Activated CD8-positive, alpha-beta T cell treated with anti-CD3 and anti-CD28 coated beads, Interleukin-2, amount 10 ng/mL, durations not matched to agents 7 days and 5 days (primary cell): ENCODE measurements at regions not wholly inside any gene's neighbourhood (a gene's known extent, or its start where the extent isn't known, plus 50 kb on each side); places are given as distances from the start of the nearest gene placed in this dataset.

ENCODE experiments used
- ATAC-seq: fragments of 150-1000 bp; cut with Tn5 transposase; one replicate; pipeline ENCODE4 v1.10.0; 2021; ENCODE audit warnings: moderate library complexity
- CTCF ChIA-PET: fragments of 350-600 bp; sonication (Branson Sonifier 250); formaldehyde crosslinking; loops from one replicate; lab custom pipeline; 2021; ENCODE audit warnings: antibody characterized with exemption; lab: Charles Lee
- POLR2A ChIA-PET: fragments of 350-600 bp; sonication (Branson Sonifier 250); formaldehyde crosslinking; loops from one replicate; lab custom pipeline; 2021; ENCODE audit warnings: antibody characterized with exemption; lab: Charles Lee
- DNase-seq: peaks from one replicate; pipeline ENCODE4 v3.0.0-alpha.2; 2020
- H3K27ac Mint-ChIP-seq: one replicate; pipeline ENCODE4 v1.8.0; 2021; ENCODE audit warnings: mild to moderate bottlenecking, mixed read lengths
- H3K27me3 Mint-ChIP-seq: one replicate; pipeline ENCODE4 v1.8.0; 2021; ENCODE audit warnings: low read depth, mixed read lengths
- H3K36me3 Mint-ChIP-seq: one replicate; pipeline ENCODE4 v1.8.0; 2021; ENCODE audit warnings: low read depth, mixed read lengths
- H3K4me1 Mint-ChIP-seq: one replicate; pipeline ENCODE4 v1.8.0; 2021; ENCODE audit warnings: low read depth, mixed read lengths
- H3K4me3 Mint-ChIP-seq: one replicate; pipeline ENCODE4 v1.8.0; 2021; ENCODE audit warnings: mild to moderate bottlenecking, mixed read lengths
- H3K9me3 Mint-ChIP-seq: one replicate; pipeline ENCODE4 v1.8.0; 2022; ENCODE audit warnings: mixed read lengths; ENCODE audit not compliant: insufficient read depth

GRCh38 chr11:23404225-23405160, 544.2 kb upstream of the CCDC179 start:
- ChIA-PET POLR2A (no interaction called here), CTCF (no interaction called here)
- ATAC-seq (no peak), DNase-seq (no peak)
- H3K9me3 Mint-ChIP-seq, result no peaks in the 10 kb centered on the region
- no peaks in the 10 kb centered on the region for H3K36me3 Mint-ChIP-seq
- no peaks in the 10 kb centered on the region for H3K27me3 Mint-ChIP-seq
- H3K27ac Mint-ChIP-seq, result no peak overlapping the region
- no peaks in the 10 kb centered on the region for H3K4me1 Mint-ChIP-seq
- H3K4me3 Mint-ChIP-seq, result no peak overlapping the region

GRCh38 chr11:23405350-23405937, 545.2 kb upstream of the CCDC179 start:
- Mint-ChIP-seq H3K4me3 (no peak overlapping the region), H3K4me1 (no peaks in the 10 kb centered on the region), H3K36me3 (no peaks in the 10 kb centered on the region), H3K9me3 (no peaks in the 10 kb centered on the region), H3K27ac (no peak overlapping the region), H3K27me3 (no peaks in the 10 kb centered on the region)
- ATAC-seq (no peak), DNase-seq (no peak)
- POLR2A ChIA-PET, result no interaction called here
- CTCF ChIA-PET, result no interaction called here

- DNase-seq (no peak), ATAC-seq (no peak)
- Mint-ChIP-seq H3K4me3 (no peak overlapping the region), H3K27ac (no peak overlapping the region), H3K36me3 (no peaks in the 10 kb centered on the region), H3K27me3 (no peaks in the 10 kb centered on the region), H3K4me1 (no peaks in the 10 kb centered on the region), H3K9me3 (peaks cover 6% of the 10 kb centered on the region)
- ChIA-PET CTCF (no interaction called here), POLR2A (no interaction called here)
These were observed 546.0 kb upstream of the CCDC179 start for GRCh38 chr11:23406131-23406819.

GRCh38 chr11:23413057-23413456, 552.8 kb upstream of the CCDC179 start:
- POLR2A ChIA-PET, result no interaction called here
- no peak for ATAC-seq
- DNase-seq, result no peak

GRCh38 chr11:23423104-23423503, 562.8 kb upstream of the CCDC179 start:
- no peak overlapping the region for H3K27ac Mint-ChIP-seq
- no peak for ATAC-seq
- no peaks in the 10 kb centered on the region for H3K27me3 Mint-ChIP-seq
- H3K4me1 Mint-ChIP-seq, result no peaks in the 10 kb centered on the region
- POLR2A ChIA-PET, result no interaction called here
- no peak for DNase-seq
- H3K9me3 Mint-ChIP-seq, result no peaks in the 10 kb centered on the region
- CTCF ChIA-PET, result no interaction called here
- no peaks in the 10 kb centered on the region for H3K36me3 Mint-ChIP-seq
- no peak overlapping the region for H3K4me3 Mint-ChIP-seq

More at GRCh38 chr11:23413057-23413456, 552.8 kb upstream of the CCDC179 start:
- Mint-ChIP-seq H3K27me3 (no peaks in the 10 kb centered on the region), H3K36me3 (no peaks in the 10 kb centered on the region), H3K4me1 (no peaks in the 10 kb centered on the region), H3K27ac (no peak overlapping the region), H3K4me3 (no peak overlapping the region), H3K9me3 (peaks cover 25% of the 10 kb centered on the region)
- CTCF ChIA-PET, result no interaction called here

GRCh38 chr11:23423656-23424055, 563.4 kb upstream of the CCDC179 start:
- H3K27me3 Mint-ChIP-seq, result no peaks in the 10 kb centered on the region
- no peaks in the 10 kb centered on the region for H3K9me3 Mint-ChIP-seq
- no peaks in the 10 kb centered on the region for H3K36me3 Mint-ChIP-seq
- no peak overlapping the region for H3K4me3 Mint-ChIP-seq
- DNase-seq (no peak), ATAC-seq (no peak)
- H3K27ac Mint-ChIP-seq, result no peak overlapping the region
- ChIA-PET CTCF (no interaction called here), POLR2A (no interaction called here)
- no peaks in the 10 kb centered on the region for H3K4me1 Mint-ChIP-seq

- DNase-seq, result no peak
- no peak for ATAC-seq
- peaks cover 7% of the 10 kb centered on the region for H3K9me3 Mint-ChIP-seq
- H3K27me3 Mint-ChIP-seq, result no peaks in the 10 kb centered on the region
- POLR2A ChIA-PET, result no interaction called here
- no peaks in the 10 kb centered on the region for H3K4me1 Mint-ChIP-seq
- H3K27ac Mint-ChIP-seq, result no peak overlapping the region
- no peak overlapping the region for H3K4me3 Mint-ChIP-seq
- no peaks in the 10 kb centered on the region for H3K36me3 Mint-ChIP-seq
- CTCF ChIA-PET, result no interaction called here
These were observed 565.1 kb upstream of the CCDC179 start for GRCh38 chr11:23425381-23425780.

- ATAC-seq (no peak), DNase-seq (no peak)
- H3K27ac Mint-ChIP-seq, result no peak overlapping the region
- ChIA-PET POLR2A (no interaction called here), CTCF (no interaction called here)
- no peaks in the 10 kb centered on the region for H3K36me3 Mint-ChIP-seq
- no peak overlapping the region for H3K4me3 Mint-ChIP-seq
- no peaks in the 10 kb centered on the region for H3K4me1 Mint-ChIP-seq
- H3K27me3 Mint-ChIP-seq, result no peaks in the 10 kb centered on the region
- H3K9me3 Mint-ChIP-seq, result peaks cover 7% of the 10 kb centered on the region
These were observed 569.3 kb upstream of the CCDC179 start for GRCh38 chr11:23429569-23429968.

- Mint-ChIP-seq H3K27ac (no peak overlapping the region), H3K4me1 (no peaks in the 10 kb centered on the region), H3K36me3 (no peaks in the 10 kb centered on the region), H3K4me3 (no peak overlapping the region), H3K9me3 (peaks cover 4% of the 10 kb centered on the region), H3K27me3 (no peaks in the 10 kb centered on the region)
- ChIA-PET CTCF (no interaction called here), POLR2A (no interaction called here)
- DNase-seq (no peak), ATAC-seq (no peak)
These were observed 593.2 kb upstream of the CCDC179 start for GRCh38 chr11:23453522-23453921.

GRCh38 chr11:23455321-23455891, 595.1 kb upstream of the CCDC179 start:
- H3K27ac Mint-ChIP-seq, result no peak overlapping the region
- H3K4me3 Mint-ChIP-seq, result no peak overlapping the region
- ChIA-PET POLR2A (no interaction called here), CTCF (interaction anchor here (0.7 kb wide), 1 partner anchor 147 kb away, joined by 4 read pairs; no protein-coding TSS in a partner anchor)
- H3K27me3 Mint-ChIP-seq, result no peaks in the 10 kb centered on the region
- DNase-seq (no peak), ATAC-seq (no peak)
- H3K36me3 Mint-ChIP-seq, result no peaks in the 10 kb centered on the region
- H3K9me3 Mint-ChIP-seq, result peaks cover 4% of the 10 kb centered on the region
- H3K4me1 Mint-ChIP-seq, result no peaks in the 10 kb centered on the region

- ChIA-PET CTCF (no interaction called here), POLR2A (no interaction called here)
- DNase-seq, result no peak
- no peaks in the 10 kb centered on the region for H3K9me3 Mint-ChIP-seq
- no peak overlapping the region for H3K27ac Mint-ChIP-seq
- ATAC-seq, result no peak
- H3K4me1 Mint-ChIP-seq, result no peaks in the 10 kb centered on the region
- H3K27me3 Mint-ChIP-seq, result no peaks in the 10 kb centered on the region
- H3K36me3 Mint-ChIP-seq, result no peaks in the 10 kb centered on the region
- no peak overlapping the region for H3K4me3 Mint-ChIP-seq
These were observed 597.4 kb upstream of the CCDC179 start for GRCh38 chr11:23457641-23458040.

- POLR2A ChIA-PET, result no interaction called here
- no peak for ATAC-seq
- H3K4me1 Mint-ChIP-seq, result no peaks in the 10 kb centered on the region
- H3K27ac Mint-ChIP-seq, result no peak overlapping the region
- no peak overlapping the region for H3K4me3 Mint-ChIP-seq
- peaks cover 8% of the 10 kb centered on the region for H3K9me3 Mint-ChIP-seq
- H3K27me3 Mint-ChIP-seq, result no peaks in the 10 kb centered on the region
- DNase-seq, result no peak
- no peaks in the 10 kb centered on the region for H3K36me3 Mint-ChIP-seq
- CTCF ChIA-PET, result no interaction called here
These were observed 611.6 kb upstream of the CCDC179 start for GRCh38 chr11:23471878-23472277.
